GM19324 (cell line): ENCODE measurements at regions not wholly inside any gene's neighbourhood (a gene's known extent, or its start where the extent isn't known, plus 50 kb on each side); places are given as distances from the start of the nearest gene placed in this dataset.

Experiments used
- ATAC-seq: cut with Tn5 transposase; IDR thresholded peaks from one replicate; pipeline ENCODE4 v1.9.1; 2021; ENCODE audit warnings: mild to moderate bottlenecking, moderate library complexity; ENCODE audit not compliant: unreplicated experiment, low FRiP score

DNA sequence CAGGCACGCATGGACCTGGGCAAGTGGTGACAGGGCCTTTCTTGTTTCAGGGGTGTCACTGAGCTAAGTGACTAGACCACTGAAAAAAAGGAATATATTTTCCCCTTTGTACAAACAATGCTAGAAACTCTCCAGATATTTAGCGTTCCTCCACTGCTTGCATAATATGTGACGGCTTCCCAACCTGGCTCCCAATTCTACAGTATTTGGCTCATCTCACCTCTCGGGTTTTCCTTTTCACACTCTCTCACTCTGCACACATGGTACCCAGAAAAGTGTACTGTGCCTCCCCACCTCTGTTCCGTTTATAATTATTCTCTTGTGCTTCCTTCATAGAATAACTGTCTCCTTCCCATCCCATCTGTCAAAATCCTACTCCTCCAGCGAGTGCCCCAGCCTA, 140.5 kb upstream of the KLHL25 start:
- no peak for ATAC-seq

- ATAC-seq, result no peak
Measured at GRCh38 chr15:85937661-85938060, 142.0 kb upstream of the AGBL1 start.

DNA sequence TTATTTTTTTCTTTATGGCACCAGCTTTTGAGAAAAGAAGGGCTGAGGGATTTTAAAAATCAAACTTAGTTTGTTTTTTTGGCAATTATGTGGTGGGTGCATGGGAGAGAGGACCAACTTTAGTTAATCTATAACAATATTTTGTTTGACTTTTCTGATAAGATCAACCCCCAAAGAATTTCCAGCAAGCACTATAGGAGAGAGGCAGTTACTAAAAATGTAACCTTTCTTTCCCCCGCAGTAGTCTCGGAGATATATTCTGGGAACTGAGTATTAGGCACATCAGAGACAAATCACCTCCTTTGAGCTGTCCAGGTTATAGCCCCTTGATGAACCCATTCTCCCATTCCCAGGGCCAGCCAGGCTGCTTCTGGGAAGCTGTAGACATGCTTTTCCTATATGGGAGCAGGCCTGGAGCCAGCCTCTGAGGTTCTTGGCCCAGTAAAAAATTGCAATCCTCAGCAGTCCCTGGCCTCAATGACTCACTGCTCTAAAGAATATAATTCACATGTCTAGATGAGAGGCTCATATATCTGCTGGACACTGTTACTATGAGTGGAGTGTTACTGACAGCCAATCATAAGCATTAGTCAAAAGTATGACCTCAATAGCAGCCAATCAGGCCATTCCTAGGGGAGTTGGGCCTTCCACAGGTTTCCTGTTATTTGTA, 138.3 kb upstream of the AGBL1 start:
- no peak for ATAC-seq

GRCh38 chr15:85942632-85943031, 137.0 kb upstream of the AGBL1 start:
- no peak for ATAC-seq

- ATAC-seq, result no peak
Measured at GRCh38 chr15:85943151-85943550, 136.5 kb upstream of the AGBL1 start.

DNA sequence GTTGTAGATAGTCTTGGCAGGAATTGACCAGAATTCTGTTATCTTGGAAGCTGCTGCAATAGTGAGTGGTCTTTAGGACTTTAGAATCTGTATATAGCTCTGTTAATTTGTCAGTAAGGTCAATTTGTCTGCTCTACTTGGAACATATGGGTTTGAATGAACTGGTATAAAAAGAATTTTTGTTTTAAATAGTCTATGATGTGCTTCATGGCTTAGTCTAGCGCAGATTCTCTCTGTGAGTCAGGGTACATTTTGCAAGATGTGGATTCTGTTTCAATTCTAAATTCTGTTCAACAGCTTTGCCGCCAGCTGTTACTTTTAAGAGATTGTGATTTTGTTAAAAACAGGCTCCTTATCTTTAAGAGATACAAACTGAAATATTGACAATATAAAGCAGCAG, 135.9 kb upstream of the AGBL1 start:
- ATAC-seq, result no peak

- ATAC-seq, result no peak
Measured at GRCh38 chr15:85947021-85947420, 132.7 kb upstream of the AGBL1 start.

DNA sequence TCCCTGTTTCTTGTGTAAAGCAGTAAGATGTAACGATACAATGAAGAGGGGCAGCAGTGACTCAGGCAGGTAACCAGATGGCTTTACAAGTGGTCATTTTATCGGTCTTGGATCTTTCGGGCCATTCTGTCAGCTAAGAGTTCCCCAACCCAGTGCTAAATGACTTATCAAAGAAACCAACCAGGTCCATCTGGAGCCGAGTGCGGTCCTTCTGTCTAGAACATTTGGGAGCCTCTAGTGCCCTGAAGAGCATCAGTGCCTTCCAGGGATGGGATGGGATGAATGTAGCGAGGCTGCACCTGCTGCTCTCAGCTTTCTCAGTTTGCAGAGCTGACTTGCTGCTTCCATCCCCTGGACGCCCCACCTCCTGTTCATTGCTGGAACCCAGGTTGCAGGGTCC, 131.7 kb upstream of the AGBL1 start:
- no peak for ATAC-seq

- peak; percentile 64 for ATAC-seq
Measured at GRCh38 chr15:85950101-85950500, 129.6 kb upstream of the AGBL1 start.

DNA sequence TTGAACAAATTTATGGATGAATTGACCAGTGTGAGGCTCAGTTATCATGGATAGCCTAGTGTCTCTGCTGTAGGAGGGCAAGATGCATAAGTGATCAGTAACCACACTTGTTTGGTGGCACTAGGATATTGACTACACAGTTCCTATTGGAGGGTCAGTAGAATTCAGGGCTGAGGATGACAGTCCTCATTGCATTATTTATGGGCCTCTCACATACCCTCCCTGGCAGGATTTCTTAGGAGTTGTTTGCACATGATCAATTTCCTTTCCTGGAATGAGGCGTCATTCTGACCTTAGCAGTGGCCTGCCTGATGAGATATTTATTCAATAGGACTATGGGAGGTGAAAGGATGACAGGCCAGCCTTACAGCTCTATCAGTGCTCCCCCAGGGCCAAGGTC, 125.1 kb upstream of the AGBL1 start:
- ATAC-seq, result no peak

GRCh38 chr15:85955501-85956391, 123.9 kb upstream of the AGBL1 start:
- no peak for ATAC-seq

DNA sequence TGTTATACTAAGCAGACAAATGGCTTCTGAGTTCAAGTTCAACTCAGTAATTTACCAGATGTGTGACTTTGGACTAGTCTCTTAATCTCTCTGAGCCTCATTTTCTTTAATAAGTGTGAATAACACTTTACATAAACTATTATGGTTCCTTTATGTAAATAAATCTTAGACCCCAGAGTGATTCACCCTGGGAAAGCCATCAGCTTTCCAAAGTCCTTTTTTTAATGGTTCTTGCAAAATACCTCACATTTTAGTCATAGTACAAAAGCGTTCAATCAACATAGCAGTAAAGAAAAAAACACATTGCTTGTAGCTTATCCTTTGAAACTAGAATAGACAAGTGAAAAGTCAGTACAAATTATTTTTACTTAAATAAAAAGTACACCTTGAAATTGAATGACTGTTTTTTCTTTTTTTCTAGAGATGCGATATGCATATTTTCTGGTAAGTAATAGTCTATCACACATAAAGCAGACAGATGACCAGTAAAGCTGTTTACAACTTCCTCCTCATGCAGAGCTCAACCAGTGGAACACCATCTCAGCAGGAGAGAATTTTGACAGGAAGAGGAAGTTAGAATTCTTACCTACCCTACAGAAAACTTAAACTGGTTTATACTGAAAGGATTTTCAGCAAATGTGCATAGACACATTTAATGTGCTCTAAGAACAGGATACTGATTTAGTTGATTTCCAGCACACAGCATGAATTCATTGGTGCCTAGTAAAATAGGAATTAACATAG, 123.0 kb upstream of the AGBL1 start:
- ATAC-seq, result no peak

- ATAC-seq, result no peak
Measured at GRCh38 chr15:85959611-85960010, 120.1 kb upstream of the AGBL1 start.

DNA sequence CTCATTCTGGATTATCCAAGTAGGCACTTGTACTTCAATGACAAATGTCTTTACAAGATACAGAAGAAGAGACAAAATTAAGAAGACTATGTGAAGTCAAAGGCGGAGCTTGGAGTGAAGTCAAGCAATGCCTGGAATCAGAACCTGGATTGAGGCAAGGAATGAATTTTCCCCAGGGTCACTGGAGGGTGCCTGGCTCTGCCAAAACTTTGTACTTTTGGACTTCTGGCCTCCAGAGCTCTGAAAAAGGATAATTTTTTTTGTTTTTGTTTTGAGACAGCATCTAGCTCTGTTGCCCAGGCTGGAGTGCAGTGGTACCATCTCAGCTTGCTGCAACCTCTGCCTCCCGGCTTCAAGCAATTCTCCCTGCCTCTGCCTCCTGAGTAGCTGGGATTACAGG, 119.3 kb upstream of the AGBL1 start:
- ATAC-seq, result no peak

GRCh38 chr15:85961821-85962220, 117.8 kb upstream of the AGBL1 start:
- ATAC-seq, result no peak

GRCh38 chr15:85963262-85963760, 116.4 kb upstream of the AGBL1 start:
- no peak for ATAC-seq

DNA sequence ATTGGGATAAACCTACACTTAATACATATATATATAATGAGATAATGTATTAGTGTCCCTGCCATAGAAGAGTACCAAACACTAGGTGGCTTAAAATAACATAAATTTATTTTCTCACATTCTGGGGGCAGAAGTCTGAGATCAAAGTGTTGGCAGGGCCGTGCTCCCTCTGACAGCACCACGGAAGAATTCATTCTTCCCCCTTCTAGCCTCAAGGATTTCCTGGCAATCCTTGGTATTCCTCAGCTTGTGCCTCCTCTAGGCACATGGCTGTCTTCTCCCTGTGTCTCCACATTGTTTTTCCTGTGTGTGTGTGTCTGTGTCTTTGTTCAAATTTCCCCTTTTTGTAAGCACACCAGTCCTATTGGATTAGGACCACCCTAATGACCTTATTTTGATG, 115.2 kb upstream of the AGBL1 start:
- ATAC-seq, result no peak

DNA sequence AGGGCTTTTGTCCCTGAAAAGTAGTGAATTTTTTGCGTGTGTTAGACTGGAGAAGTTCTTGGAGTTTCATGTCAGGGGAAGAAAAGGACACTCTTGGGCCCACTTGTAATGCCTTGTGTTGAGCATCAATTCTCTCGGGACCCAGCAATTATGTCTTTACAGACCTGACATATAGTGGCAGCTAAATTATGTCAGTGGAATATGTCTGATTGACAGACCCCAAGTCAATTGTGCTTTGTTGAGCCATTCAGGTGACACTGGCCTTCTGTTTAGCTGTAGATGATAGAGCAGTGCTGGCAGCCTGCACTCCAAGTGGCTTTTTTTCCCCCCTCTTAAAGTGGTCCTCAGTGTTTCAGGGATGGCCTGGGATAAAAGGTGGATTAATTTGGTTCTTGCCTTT, 112.1 kb upstream of the AGBL1 start:
- ATAC-seq, result no peak

DNA sequence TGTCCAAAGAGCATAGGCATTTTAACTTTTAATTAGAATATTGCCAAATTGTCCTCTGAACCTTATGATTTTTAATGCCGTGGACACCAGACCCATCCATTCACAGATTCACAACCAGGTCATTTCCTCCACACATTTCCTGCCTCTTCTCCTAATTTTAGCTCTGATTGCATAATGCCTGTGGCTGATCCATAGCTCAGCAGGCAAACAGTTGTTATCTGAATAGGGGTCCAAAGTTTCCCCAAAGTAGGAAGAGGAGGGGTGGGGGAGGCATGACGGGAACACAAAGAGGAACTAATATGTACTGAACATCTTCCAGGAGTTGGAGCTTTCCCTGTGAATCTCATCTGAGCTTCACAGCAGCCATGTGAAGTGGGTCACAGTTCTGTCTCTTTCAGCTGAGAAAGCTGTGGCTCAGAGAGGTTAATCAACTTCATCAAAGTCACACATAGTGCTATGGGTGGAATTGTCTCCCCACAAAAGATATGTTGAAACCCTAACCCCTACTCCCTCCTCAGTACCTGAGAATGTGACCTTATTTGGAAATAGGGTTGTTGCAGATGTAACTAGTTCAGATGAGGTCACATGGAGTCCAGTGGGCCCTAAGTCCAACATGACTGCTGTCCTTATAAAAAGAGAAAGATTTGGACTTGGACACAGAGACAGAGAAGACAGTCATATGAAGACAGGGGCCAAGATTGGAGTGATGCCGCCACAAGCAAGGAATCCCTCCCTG, 106.7 kb upstream of the AGBL1 start:
- ATAC-seq, result no peak

DNA sequence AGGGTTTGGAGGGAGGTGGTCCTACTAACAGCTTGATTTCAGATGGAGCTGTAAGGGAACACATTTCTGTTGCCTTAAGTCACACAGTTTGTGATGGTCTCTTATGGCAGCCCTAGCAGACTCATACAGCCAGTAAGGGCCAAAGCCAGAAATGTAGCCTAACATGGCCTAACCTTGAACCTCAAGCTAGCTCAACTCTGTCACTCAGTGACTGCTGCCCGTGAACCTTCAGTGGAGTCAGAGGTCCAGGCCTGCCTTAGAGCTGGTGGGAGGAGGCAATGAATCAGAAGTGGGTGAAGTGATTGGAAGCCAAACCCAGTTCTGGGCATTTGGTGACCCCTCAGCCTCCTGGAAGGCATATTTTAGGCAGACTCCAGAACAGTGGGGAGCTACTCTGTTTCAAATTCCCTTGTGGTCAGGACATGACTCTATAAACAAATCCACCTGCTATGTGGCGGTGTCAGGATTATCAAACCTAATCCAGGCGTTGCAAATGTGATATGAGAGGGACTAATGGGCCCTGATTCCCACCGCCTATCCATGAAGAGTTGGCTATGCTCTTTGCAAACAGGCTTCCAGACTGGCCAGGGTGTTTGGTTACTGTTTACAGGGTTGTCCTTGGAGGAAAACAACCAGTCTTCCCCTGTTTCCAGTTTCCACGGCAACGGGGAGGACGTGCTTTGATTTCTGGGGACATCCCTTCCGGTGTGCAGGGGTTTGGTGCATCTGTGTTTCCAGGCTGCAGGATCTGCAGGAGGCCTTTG, 105.9 kb upstream of the AGBL1 start:
- ATAC-seq, result no peak
